Loucy (cell line): ENCODE measurements at regions not wholly inside any gene's neighbourhood (a gene's known extent, or its start where the extent isn't known, plus 50 kb on each side); places are given as distances from the start of the nearest gene placed in this dataset.

Experiments
- H2AFZ ChIP-seq: fragments of 200-600 bp; sonication (generic); 2 replicates; pipeline ENCODE4 v1.6.0; 2016; ENCODE audit warnings: antibody characterized with exemption, mild to moderate bottlenecking, low read length, moderate library complexity
- H3F3A ChIP-seq: fragments of 200-600 bp; 2 replicates; pipeline ENCODE4 v1.6.0; 2016; ENCODE audit warnings: antibody characterized with exemption, low read depth, mild to moderate bottlenecking
- H3K27me3 ChIP-seq: fragments of 200-600 bp; sonication (generic); 2 replicates; pipeline ENCODE4 v1.6.1; 2014; ENCODE audit warnings: low read length, mild to moderate bottlenecking; ENCODE audit not compliant: insufficient read depth, poor library complexity, severe bottlenecking
- H3K36me3 ChIP-seq: fragments of 200-600 bp; sonication (generic); 2 replicates; pipeline ENCODE4 v1.6.1; 2016; ENCODE audit warnings: low read length; ENCODE audit not compliant: insufficient read depth
- H3K4me1 ChIP-seq: fragments of 200-600 bp; sonication (generic); 2 replicates; pipeline ENCODE4 v1.5.1; 2014; ENCODE audit warnings: low read length, mild to moderate bottlenecking; ENCODE audit not compliant: insufficient read depth, poor library complexity, severe bottlenecking
- H3K4me2 ChIP-seq: fragments of 200-600 bp; sonication (generic); 2 replicates; pipeline ENCODE4 v1.6.0; 2014; ENCODE audit warnings: antibody characterized with exemption, low read length, low read depth, mild to moderate bottlenecking; ENCODE audit not compliant: poor library complexity, severe bottlenecking
- H3K4me3 ChIP-seq: fragments of 200-600 bp; sonication (generic); 2 replicates; pipeline ENCODE4 v1.5.1; 2014; ENCODE audit warnings: low read length, mild to moderate bottlenecking, mixed read lengths; ENCODE audit not compliant: poor library complexity, severe bottlenecking
- H3K79me2 ChIP-seq: fragments of 200-600 bp; sonication (generic); 2 replicates; pipeline ENCODE4 v1.6.1; 2014; ENCODE audit warnings: low read length; ENCODE audit not compliant: insufficient read depth
- H3K9ac ChIP-seq: fragments of 200-600 bp; sonication (generic); 2 replicates; pipeline ENCODE4 v1.6.0; 2014; ENCODE audit warnings: mild to moderate bottlenecking, low read depth, low read length, moderate library complexity; ENCODE audit not compliant: poor library complexity, severe bottlenecking
- H3K9me2 ChIP-seq: fragments of 200-600 bp; sonication (generic); replicated peaks from 2 replicates; pipeline ENCODE4 v1.6.1; 2016; ENCODE audit warnings: low read depth, low read length, mixed read lengths
- H3K9me3 ChIP-seq: fragments of 200-600 bp; sonication (generic); 2 replicates; pipeline ENCODE4 v1.6.1; 2014; ENCODE audit warnings: mild to moderate bottlenecking, antibody characterized with exemption, low read length, low read depth; ENCODE audit not compliant: insufficient read depth
- H4K20me1 ChIP-seq: fragments of 200-600 bp; sonication (generic); 2 replicates; pipeline ENCODE4 v1.6.0; 2014; ENCODE audit warnings: antibody characterized with exemption, low read length, mild to moderate bottlenecking; ENCODE audit not compliant: insufficient read depth, poor library complexity, severe bottlenecking
- CTCF ChIP-seq: fragments of 200-600 bp; sonication (generic); conservative IDR thresholded peaks from 2 replicates; pipeline ENCODE4 v1.5.1; 2014; ENCODE audit warnings: mild to moderate bottlenecking, antibody characterized with exemption, low read length
- EZH2phosphoT487 ChIP-seq: fragments of 200-600 bp; IDR thresholded peaks from 2 replicates; pipeline ENCODE4 v1.6.1; 2018; ENCODE audit warnings: antibody characterized with exemption, mild to moderate bottlenecking, moderate library complexity, borderline replicate concordance

GRCh38 chr3:181808053-181808452 lies 96.3 kb downstream of the SOX2 start:
- Histone ChIP-seq H3K79me2 (no peaks in the 10 kb centered on the region), H3K9me2 (no peaks in the 10 kb centered on the region), H3K36me3 (no peaks in the 10 kb centered on the region), H3F3A (no peaks in the 10 kb centered on the region), H3K4me3 (no peak overlapping the region), H3K4me2 (no peak overlapping the region), H2AFZ (no peak overlapping the region), H3K4me1 (no peaks in the 10 kb centered on the region), H4K20me1 (no peaks in the 10 kb centered on the region), H3K9ac (no peak overlapping the region), H3K9me3 (no peaks in the 10 kb centered on the region), H3K27me3 (no peaks in the 10 kb centered on the region)
- TF ChIP-seq CTCF (no peak), EZH2phosphoT487 (no peak)

GRCh38 chr3:181823716-181824115 lies 112.0 kb downstream of the SOX2 start:
- TF ChIP-seq EZH2phosphoT487 (no peak), CTCF (no peak)
- Histone ChIP-seq H3K9me3 (peaks cover 5% of the 10 kb centered on the region; the same call in 1 of the 2 replicates), H3K9ac (no peak overlapping the region), H4K20me1 (no peaks in the 10 kb centered on the region), H2AFZ (no peak overlapping the region), H3K9me2 (no peaks in the 10 kb centered on the region), H3K27me3 (no peaks in the 10 kb centered on the region), H3F3A (no peaks in the 10 kb centered on the region), H3K4me3 (no peak overlapping the region), H3K79me2 (no peaks in the 10 kb centered on the region), H3K36me3 (no peaks in the 10 kb centered on the region), H3K4me1 (no peaks in the 10 kb centered on the region), H3K4me2 (no peak overlapping the region)

GRCh38 chr3:181824961-181825360 lies 113.2 kb downstream of the SOX2 start:
- Histone ChIP-seq H3K4me1 (no peaks in the 10 kb centered on the region), H3K27me3 (no peaks in the 10 kb centered on the region), H3F3A (no peaks in the 10 kb centered on the region), H3K9me3 (peaks cover 5% of the 10 kb centered on the region; the same call in 1 of the 2 replicates), H3K4me2 (no peak overlapping the region), H4K20me1 (no peaks in the 10 kb centered on the region), H3K4me3 (no peak overlapping the region), H3K9ac (no peak overlapping the region), H3K36me3 (no peaks in the 10 kb centered on the region), H2AFZ (no peak overlapping the region), H3K9me2 (no peaks in the 10 kb centered on the region), H3K79me2 (no peaks in the 10 kb centered on the region)
- TF ChIP-seq CTCF, result no peak
- no peak for TF ChIP-seq EZH2phosphoT487
